ENCODE measurements at regions not wholly inside any gene's neighbourhood (a gene's known extent, or its start where the extent isn't known, plus 50 kb on each side); places are given as distances from the start of the nearest gene placed in this dataset.
A peak's percentile ranks its signal among the peaks of the same experiment; 100 is the strongest.

- DNase-seq (ENCODE audit: low spot score): no peak
These were observed 67.1 kb upstream of the DCN start for GRCh38 chr12:91249518-91250272.

- no peak for DNase-seq (ENCODE audit: low spot score)
These were observed 66.4 kb upstream of the DCN start for GRCh38 chr12:91249054-91249453.

GRCh38 chr12:91243177-91243576 lies 60.6 kb upstream of the DCN start:
- peak; percentile 8 for DNase-seq (ENCODE audit: low spot score)

GRCh38 chr12:91241756-91242155 lies 59.1 kb upstream of the DCN start:
- no peak for DNase-seq (ENCODE audit: low spot score)

- no peak for DNase-seq (ENCODE audit: low spot score)
These were observed 57.9 kb upstream of the DCN start for GRCh38 chr12:91240386-91241095.

- DNase-seq (ENCODE audit: low spot score): no peak
These were observed 56.9 kb upstream of the DCN start for GRCh38 chr12:91239481-91239880.
